Gastroesophageal sphincter (tissue), 4 donors: ENCODE measurements at regions not wholly inside any gene's neighbourhood (a gene's known extent, or its start where the extent isn't known, plus 50 kb on each side); places are given as distances from the start of the nearest gene placed in this dataset.
A peak's percentile ranks its signal among the peaks of the same experiment; 100 is the strongest.
"Not testable (repeated sequence)": the region's sequence is repeated elsewhere in the genome, so short reads cannot be mapped to it uniquely, and the experiment has no call there.

Source experiments
- ATAC-seq: fragments of 150-250 bp; one replicate; pipeline ENCODE4 v1.9.1; 2016; ENCODE audit warnings: mild to moderate bottlenecking, moderate library complexity
- H3K27ac ChIP-seq, 4 donors: fragments of 200-600 bp; sonication (generic) in 3 of 4; 1 replicate in 3 of 4; 2 replicates in 1 of 4; pipeline ENCODE4 v1.5.1; 2016 to 2019
- H3K27me3 ChIP-seq: fragments of 200-600 bp; sonication (generic); one replicate; pipeline ENCODE4 v1.5.1; 2019
- H3K36me3 ChIP-seq, 2 donors: fragments of 200-600 bp; sonication (generic); one replicate each; pipeline ENCODE4 v1.5.1; 2019; ENCODE audit warnings: control low read depth in 1 of 2
- H3K4me1 ChIP-seq, 3 donors: fragments of 200-600 bp; sonication (generic); 1 replicate in 2 of 3; 2 replicates in 1 of 3; pipeline ENCODE4 v1.5.1; 2016 to 2019; ENCODE audit warnings: control low read depth in 2 of 3
- H3K4me3 ChIP-seq, 2 donors: fragments of 200-600 bp; sonication (generic); one replicate each; pipeline ENCODE4 v1.5.1; 2019; ENCODE audit warnings: mild to moderate bottlenecking in 1 of 2, moderate library complexity in 1 of 2
- H3K9me3 ChIP-seq, 3 donors: fragments of 200-600 bp; sonication (generic); one replicate each; pipeline ENCODE4 v1.5.1; 2017 to 2019; ENCODE audit warnings: control low read depth in 2 of 3
- EP300 ChIP-seq: sonication (generic); formaldehyde crosslinking; IDR thresholded peaks from one replicate; pipeline ENCODE4 v1.6.1; 2017; ENCODE audit warnings: antibody characterized with exemption, mild to moderate bottlenecking
- POLR2A ChIP-seq, 2 donors: fragments of 450-650 bp; IDR thresholded peaks; one replicate each; pipeline ENCODE4 v1.6.1; 2017; ENCODE audit warnings: antibody characterized with exemption in 2 of 2, mild to moderate bottlenecking in 2 of 2, moderate library complexity in 1 of 2
- POLR2AphosphoS5 ChIP-seq: sonication (generic); formaldehyde crosslinking; IDR thresholded peaks from one replicate; pipeline ENCODE4 v1.6.1; 2017; ENCODE audit warnings: antibody characterized with exemption
- WGBS, 2 donors: methylation state at CpG; one replicate each; pipeline ENCODE4 v1.1.5; 2018; ENCODE audit warnings: low coverage in 1 of 2; 5-methylcytosine and 5-hydroxymethylcytosine counted together
- TF ChIP-seq, protein P1 (sequence below), 4 experiments: fragments of 200-600 bp in 2 of 4; fragments of 450-650 bp in 2 of 4; sonication (generic) in 1 of 4; IDR thresholded peaks; one replicate each; pipeline ENCODE4 v1.5.1; 2017 to 2019; ENCODE audit warnings: antibody characterized with exemption in 4 of 4, mild to moderate bottlenecking in 2 of 4, moderate library complexity in 2 of 4

DNA sequence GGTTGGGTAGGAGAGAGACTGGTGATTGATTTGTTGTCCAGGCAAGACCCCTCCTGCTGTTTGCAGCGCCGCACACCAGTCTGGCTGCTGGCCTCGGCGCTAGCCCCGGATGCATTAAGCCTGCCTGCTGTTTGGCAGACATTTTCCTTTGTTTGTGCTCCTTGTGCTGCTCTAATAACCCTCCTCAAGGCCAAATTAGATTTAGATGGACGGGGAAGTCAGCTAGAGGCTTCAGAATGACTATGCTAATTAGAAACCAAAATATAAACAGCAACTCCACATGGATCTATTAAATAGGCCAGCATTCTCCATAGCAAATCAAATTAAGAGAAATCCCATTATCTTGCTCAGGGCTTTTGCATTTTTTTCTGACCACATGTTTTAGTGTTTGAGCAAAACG lies 445.2 kb downstream of the SQOR start:
- no peaks in the 10 kb centered on the region for H3K36me3 ChIP-seq
- WGBS, 2 donors, result 15% methylated on average over 1 to 7 of the region's 7 CpGs
- no peaks in the 10 kb centered on the region for H3K27me3 ChIP-seq
- no peak for ATAC-seq
- no peaks in the 10 kb centered on the region for H3K9me3 ChIP-seq
- TF ChIP-seq EP300, result no peak
- no peak for TF ChIP-seq POLR2A (IDR thresholded peaks at IDR 0.05)
- H3K4me3 ChIP-seq, result no peak overlapping the region
- peaks cover 0 to 14% (median 0%) of the 10 kb centered on the region in 3 donors for H3K4me1 ChIP-seq
- no peak overlapping the region for H3K27ac ChIP-seq

DNA sequence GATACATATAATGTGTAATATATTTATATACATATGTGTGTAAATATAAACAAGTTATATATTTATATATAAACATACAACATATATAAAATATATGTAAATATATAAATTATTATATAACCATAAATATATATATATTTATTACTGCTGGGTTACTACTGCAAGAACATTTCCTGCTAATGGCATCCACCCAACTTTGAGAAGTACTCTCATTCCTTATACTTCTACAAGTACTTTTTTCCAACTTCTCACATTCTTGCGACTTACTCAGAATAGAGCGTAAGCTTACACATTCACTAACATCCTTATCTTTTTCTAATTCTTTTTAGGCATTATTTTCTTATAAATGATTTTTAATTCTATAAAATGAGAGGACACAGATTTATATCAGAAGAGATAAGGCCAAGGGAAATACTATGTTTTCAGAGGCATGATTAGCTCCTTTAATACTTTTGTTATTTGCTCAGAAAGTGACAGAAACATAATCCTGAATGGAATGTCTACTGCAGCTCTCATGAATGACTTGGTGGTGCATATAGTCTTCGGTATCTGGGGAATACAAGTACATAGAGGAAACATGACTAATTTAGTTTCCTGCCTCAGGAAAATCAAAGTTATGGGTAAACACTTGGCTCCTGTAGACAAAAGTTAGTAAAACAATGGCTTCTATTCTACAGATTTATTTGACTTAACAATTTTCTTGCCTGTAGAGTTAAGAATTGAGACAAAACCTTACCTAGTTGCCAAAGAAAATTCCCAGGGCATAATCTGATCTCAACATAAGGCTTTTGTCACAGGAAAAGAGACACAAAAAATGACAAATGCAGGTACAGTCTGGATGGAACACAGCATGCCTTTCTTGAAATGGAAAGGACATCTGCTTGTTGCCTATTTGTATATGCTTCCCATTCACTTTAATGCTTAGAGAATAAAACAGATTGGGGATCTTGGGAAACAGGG lies 453.9 kb downstream of the SQOR start:
- TF ChIP-seq, protein P1, sequence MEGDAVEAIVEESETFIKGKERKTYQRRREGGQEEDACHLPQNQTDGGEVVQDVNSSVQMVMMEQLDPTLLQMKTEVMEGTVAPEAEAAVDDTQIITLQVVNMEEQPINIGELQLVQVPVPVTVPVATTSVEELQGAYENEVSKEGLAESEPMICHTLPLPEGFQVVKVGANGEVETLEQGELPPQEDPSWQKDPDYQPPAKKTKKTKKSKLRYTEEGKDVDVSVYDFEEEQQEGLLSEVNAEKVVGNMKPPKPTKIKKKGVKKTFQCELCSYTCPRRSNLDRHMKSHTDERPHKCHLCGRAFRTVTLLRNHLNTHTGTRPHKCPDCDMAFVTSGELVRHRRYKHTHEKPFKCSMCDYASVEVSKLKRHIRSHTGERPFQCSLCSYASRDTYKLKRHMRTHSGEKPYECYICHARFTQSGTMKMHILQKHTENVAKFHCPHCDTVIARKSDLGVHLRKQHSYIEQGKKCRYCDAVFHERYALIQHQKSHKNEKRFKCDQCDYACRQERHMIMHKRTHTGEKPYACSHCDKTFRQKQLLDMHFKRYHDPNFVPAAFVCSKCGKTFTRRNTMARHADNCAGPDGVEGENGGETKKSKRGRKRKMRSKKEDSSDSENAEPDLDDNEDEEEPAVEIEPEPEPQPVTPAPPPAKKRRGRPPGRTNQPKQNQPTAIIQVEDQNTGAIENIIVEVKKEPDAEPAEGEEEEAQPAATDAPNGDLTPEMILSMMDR (IDR thresholded peaks at IDR 0.05), result no peak
- TF ChIP-seq POLR2A (IDR thresholded peaks at IDR 0.05), result no peak
- no peak for TF ChIP-seq EP300
- no peak for TF ChIP-seq POLR2AphosphoS5
- Histone ChIP-seq H3K4me3 (no peak overlapping the region), H3K9me3 (no peaks in the 10 kb centered on the region), H3K36me3 (no peaks in the 10 kb centered on the region), H3K4me1 (no peaks in the 10 kb centered on the region), H3K27me3 (no peaks in the 10 kb centered on the region), H3K27ac (no peak overlapping the region)
- WGBS, 2 donors, result 75 to 88% methylated on average over 2 to 3 of the region's 3 CpGs
- no peak for ATAC-seq

DNA sequence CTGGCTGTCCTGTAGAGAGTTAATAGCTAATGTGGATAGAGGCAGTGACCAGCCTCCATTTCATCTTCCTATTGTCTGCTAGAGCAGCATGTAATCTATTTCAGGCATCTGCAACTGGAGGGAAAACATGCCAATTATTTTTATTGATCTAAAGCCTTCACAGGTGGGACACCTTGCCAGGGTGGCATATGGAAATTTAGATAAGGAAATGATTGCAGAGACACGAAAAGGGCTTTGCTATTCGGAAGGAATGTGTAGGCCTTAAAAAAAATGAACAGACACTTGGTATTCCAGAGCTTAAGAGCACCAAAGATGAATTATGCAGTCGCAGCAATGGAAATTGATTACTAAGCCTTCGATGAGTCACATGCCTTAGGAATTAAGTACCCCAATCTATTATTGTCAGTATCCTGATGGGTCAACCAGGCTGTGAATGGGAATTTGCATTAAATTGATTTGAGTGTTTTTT lies 454.7 kb downstream of the SQOR start:
- Histone ChIP-seq H3K27ac (no peak overlapping the region), H3K27me3 (no peaks in the 10 kb centered on the region), H3K4me3 (no peak overlapping the region), H3K9me3 (no peaks in the 10 kb centered on the region), H3K36me3 (no peaks in the 10 kb centered on the region), H3K4me1 (no peaks in the 10 kb centered on the region)
- ATAC-seq, result no peak
- WGBS, 2 donors, result 44 to 52% methylated on average over 4 of the region's 4 CpGs
- TF ChIP-seq POLR2A (IDR thresholded peaks at IDR 0.05) (no peak), POLR2AphosphoS5 (no peak), EP300 (no peak)
- TF ChIP-seq, protein P1 (IDR thresholded peaks at IDR 0.05), result no peak

DNA sequence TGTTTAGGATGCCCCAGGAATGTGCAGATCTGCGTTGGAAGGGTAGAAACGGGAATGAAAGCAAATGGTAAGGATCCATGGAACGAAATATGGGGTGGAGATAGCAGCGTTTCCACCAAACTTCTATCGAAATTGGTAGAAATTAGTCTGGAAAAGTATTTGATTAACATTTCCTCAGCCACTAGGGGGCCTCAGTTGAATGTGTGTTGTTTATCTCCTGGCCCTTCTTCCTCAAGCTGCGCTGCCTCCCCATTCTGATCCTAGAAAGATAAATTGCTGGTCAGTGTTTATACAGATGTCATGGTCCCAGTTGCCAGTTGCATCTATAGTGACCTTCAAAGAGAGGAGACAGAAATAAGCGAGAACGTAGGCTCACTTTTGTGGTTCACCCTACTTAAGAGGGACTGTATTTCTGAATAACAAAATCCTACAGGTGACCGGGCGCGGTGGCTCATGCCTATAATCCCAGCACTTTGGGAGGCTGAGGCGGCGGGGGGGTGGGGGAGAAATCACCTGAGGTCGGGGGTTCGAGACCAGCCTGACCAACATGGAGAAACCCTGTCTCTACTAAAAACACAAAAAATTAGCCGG lies 457.1 kb downstream of the SQOR start:
- Histone ChIP-seq H3K27ac (no peak overlapping the region), H3K9me3 (no peaks in the 10 kb centered on the region), H3K36me3 (no peaks in the 10 kb centered on the region), H3K4me3 (no peak overlapping the region), H3K4me1 (no peaks in the 10 kb centered on the region), H3K27me3 (no peaks in the 10 kb centered on the region)
- TF ChIP-seq, protein P1 (IDR thresholded peaks at IDR 0.05), result peak in 1 of 4 experiments; percentile 11
- TF ChIP-seq EP300, result no peak
- WGBS, 2 donors, result 40 to 62% methylated on average over 8 to 12 of the region's 16 CpGs
- no peak for ATAC-seq

DNA sequence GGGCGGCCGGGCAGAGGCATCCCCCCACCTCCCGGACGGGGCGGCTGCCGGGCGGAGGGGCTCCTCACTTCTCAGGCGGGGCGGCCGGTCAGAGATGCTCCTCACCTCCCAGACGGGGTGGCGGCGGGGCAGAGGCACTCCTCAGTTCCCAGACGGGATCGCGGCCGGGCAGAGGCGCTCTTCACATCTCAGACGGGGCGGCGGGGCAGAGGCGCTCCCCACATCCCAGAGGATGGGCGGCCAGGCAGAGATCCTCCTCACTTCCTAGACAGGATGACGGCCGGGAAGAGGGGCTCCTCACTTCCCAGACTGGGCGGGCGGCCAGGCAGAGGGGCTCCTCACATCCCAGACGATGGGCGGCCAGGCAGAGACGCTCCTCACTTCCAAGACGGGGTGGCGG lies 463.2 kb downstream of the SQOR start:
- no CpG with 5 or more reads among the region's 32 CpGs for WGBS, 2 donors
- not testable (repeated sequence) for ATAC-seq, H3K4me3 ChIP-seq, H3K27ac ChIP-seq, H3K9me3 ChIP-seq, H3K4me1 ChIP-seq, H3K36me3 ChIP-seq, H3K27me3 ChIP-seq

DNA sequence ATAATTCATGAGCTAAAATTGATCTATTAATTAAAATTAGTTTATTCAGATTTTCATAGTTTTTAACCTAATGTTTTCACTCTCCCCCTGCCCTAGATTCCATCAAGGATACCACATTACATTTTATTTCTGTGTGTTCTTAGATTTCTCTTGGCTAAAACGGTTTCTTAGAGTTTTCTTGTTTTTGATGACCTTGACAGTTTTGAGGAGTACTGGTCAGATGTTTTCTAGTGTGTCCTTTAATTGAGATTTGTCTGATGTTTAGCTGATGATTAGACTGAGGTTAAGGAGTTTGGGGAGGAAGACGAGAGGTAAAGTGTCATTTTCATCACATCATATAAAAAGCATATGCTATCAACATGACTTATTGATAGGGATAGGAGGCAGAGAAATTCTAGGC lies 475.9 kb downstream of the SQOR start:
- no peaks in the 10 kb centered on the region for H3K9me3 ChIP-seq
- no peak overlapping the region for H3K27ac ChIP-seq
- H3K27me3 ChIP-seq, result no peaks in the 10 kb centered on the region
- no peak for ATAC-seq
- no peak overlapping the region for H3K4me3 ChIP-seq
- no peaks in the 10 kb centered on the region for H3K4me1 ChIP-seq
- TF ChIP-seq POLR2A (IDR thresholded peaks at IDR 0.05), result no peak
- TF ChIP-seq POLR2AphosphoS5, result no peak
- TF ChIP-seq, protein P1 (IDR thresholded peaks at IDR 0.05), result no peak
- TF ChIP-seq EP300, result no peak
- H3K36me3 ChIP-seq, result no peaks in the 10 kb centered on the region
- 53 to 55% methylated on average over 2 of the region's 2 CpGs for WGBS, 2 donors
